Sigmoid colon (tissue), 6 donors: ENCODE measurements at regions not wholly inside any gene's neighbourhood (a gene's known extent, or its start where the extent isn't known, plus 50 kb on each side); places are given as distances from the start of the nearest gene placed in this dataset.
A peak's percentile ranks its signal among the peaks of the same experiment; 100 is the strongest.

Experiments
- DNase-seq: peaks from one replicate; pipeline ENCODE4 v3.0.0-alpha.2; 2019
- H3K27ac ChIP-seq, 4 donors: fragments of 200-600 bp; sonication (generic); one replicate each; pipeline ENCODE4 v1.5.1; 2016 to 2019; ENCODE audit warnings: mild to moderate bottlenecking in 1 of 4
- H3K27me3 ChIP-seq, 3 donors: fragments of 200-600 bp; sonication (generic); one replicate each; pipeline ENCODE4 v1.5.1; 2019; ENCODE audit warnings: mild to moderate bottlenecking in 1 of 3
- H3K36me3 ChIP-seq, 4 donors: fragments of 200-600 bp; sonication (generic); one replicate each; pipeline ENCODE4 v1.5.1; 2016 to 2019
- H3K4me1 ChIP-seq, 4 donors: fragments of 200-600 bp; sonication (generic); one replicate each; pipeline ENCODE4 v1.5.1; 2017 to 2019
- H3K4me3 ChIP-seq, 4 donors: fragments of 200-600 bp; sonication (generic); one replicate each; pipeline ENCODE4 v1.5.1; 2017 to 2019; ENCODE audit warnings: mild to moderate bottlenecking in 2 of 4, moderate library complexity in 1 of 4
- H3K9me3 ChIP-seq, 4 donors: fragments of 200-600 bp in 3 of 4; sonication (generic) in 3 of 4; one replicate each; pipeline versions ENCODE4 v1.5.1 to v1.6.1; 2013 to 2019
- CTCF ChIP-seq, 4 experiments: fragments of 450-650 bp in 3 of 4; fragments of 200-600 bp in 1 of 4; IDR thresholded peaks; one replicate each; pipeline ENCODE4 v1.5.1; 2016 to 2019; ENCODE audit warnings: antibody characterized with exemption in 4 of 4, mild to moderate bottlenecking in 3 of 4, moderate library complexity in 2 of 4
- EP300 ChIP-seq, 4 donors: sonication (generic); formaldehyde crosslinking; IDR thresholded peaks; one replicate each; pipeline ENCODE4 v1.6.1; 2017; ENCODE audit warnings: antibody characterized with exemption in 4 of 4
- POLR2A ChIP-seq, 2 donors: fragments of 450-650 bp; IDR thresholded peaks; one replicate each; pipeline ENCODE4 v1.6.1; 2016; ENCODE audit warnings: antibody characterized with exemption in 2 of 2, mild to moderate bottlenecking in 2 of 2, moderate library complexity in 2 of 2
- POLR2AphosphoS5 ChIP-seq, 4 donors: sonication (generic); formaldehyde crosslinking; IDR thresholded peaks; one replicate each; pipeline ENCODE4 v1.6.1; 2017; ENCODE audit warnings: antibody characterized with exemption in 4 of 4
- WGBS, 2 donors: extraction: QIAGEN DNeasy Blood & Tissue Kit; methylation state at CpG; one replicate each; pipeline ENCODE4 v1.1.7; 2013; 5-methylcytosine and 5-hydroxymethylcytosine counted together
- intact Hi-C: fragments of 100-400 bp; cut with DNase I; formaldehyde crosslinking; loops from one replicate; pipeline ENCODE4 v1.15.1; 2023
- donor health status: healthy with polysubstance abuse.
- donor health status: healthy.

DNA sequence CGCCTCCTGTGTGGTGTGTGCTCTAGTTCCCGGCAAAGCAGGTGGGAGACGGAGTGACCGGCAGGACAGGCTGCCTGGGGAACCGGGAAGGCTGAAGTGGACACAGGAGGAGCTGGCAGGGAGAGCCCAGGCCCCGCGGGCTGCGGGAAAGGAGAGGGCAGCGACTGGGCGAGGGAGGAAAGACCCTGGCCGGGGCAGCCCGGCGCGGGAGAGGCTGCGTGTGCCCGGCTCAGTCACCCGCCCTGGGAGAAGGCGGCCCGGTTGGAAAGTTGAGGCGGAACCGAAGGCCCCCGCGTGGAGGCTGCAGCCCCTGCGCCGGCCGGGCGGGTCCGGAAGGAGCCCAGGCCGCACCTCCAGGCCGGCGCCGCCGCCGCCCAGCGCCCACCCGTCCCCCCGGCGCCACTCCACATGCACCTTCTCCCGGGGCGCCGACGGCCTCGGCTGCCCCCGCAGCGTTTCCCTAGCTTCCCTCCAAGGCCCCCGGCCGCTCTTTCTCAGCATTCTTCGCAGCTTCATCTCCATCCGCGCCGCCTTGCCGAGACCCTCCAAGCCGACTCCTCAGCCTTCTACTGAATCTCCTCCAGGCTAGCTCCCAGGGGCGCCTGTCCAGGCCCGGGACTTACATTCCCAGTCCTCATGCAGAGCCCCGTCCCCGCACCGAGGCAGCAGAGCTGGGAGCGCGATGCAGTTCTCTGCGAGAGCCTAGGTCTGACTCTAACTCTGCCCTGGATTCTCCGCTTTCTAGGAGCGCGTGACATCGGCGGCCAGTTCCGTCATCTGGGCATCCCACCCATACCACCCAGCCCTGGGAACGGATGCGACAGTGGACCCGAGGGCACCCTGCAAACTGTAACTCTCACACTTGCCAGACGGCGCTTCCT lies 152.0 kb downstream of the ERCC6L2 start:
- 18 to 34% methylated on average over 72 of the region's 72 CpGs for WGBS, 2 donors
- H3K9me3 ChIP-seq, result no peaks in the 10 kb centered on the region
- no peak for TF ChIP-seq POLR2A (IDR thresholded peaks at IDR 0.05)
- no peak for TF ChIP-seq CTCF (IDR thresholded peaks at IDR 0.05)
- TF ChIP-seq POLR2AphosphoS5 (IDR thresholded peaks at IDR 0.05), result no peak
- TF ChIP-seq EP300 (IDR thresholded peaks at IDR 0.05), result no peak
- no peak overlapping the region for H3K27ac ChIP-seq
- H3K4me3 ChIP-seq, result peak overlapping the region in 3 of 4 donors; percentile 24 to 48 (median 40)
- intact Hi-C loops, result loop anchor here (2.0 kb wide), 1 partner anchor 515 kb away; no protein-coding TSS in a partner anchor
- H3K27me3 ChIP-seq, result peaks cover 8 to 35% (median 12%) of the 10 kb centered on the region in 3 donors
- peaks cover 0 to 27% (median 23%) of the 10 kb centered on the region in 4 donors for H3K4me1 ChIP-seq
- H3K36me3 ChIP-seq, result no peaks in the 10 kb centered on the region
- DNase-seq, result no peak

- intact Hi-C loops, result loop anchor here (2.0 kb wide), 1 partner anchor 514 kb away; no protein-coding TSS in a partner anchor
- DNase-seq, result no peak
- peaks cover 12 to 42% (median 20%) of the 10 kb centered on the region in 3 donors for H3K27me3 ChIP-seq
- no peak for TF ChIP-seq POLR2A (IDR thresholded peaks at IDR 0.05)
- no peak for TF ChIP-seq CTCF (IDR thresholded peaks at IDR 0.05)
- TF ChIP-seq EP300 (IDR thresholded peaks at IDR 0.05), result no peak
- no peak for TF ChIP-seq POLR2AphosphoS5 (IDR thresholded peaks at IDR 0.05)
- H3K9me3 ChIP-seq, result no peaks in the 10 kb centered on the region
- H3K4me1 ChIP-seq, result peaks cover 0 to 35% (median 30%) of the 10 kb centered on the region in 4 donors
- H3K36me3 ChIP-seq, result no peaks in the 10 kb centered on the region
- no peak overlapping the region for H3K27ac ChIP-seq
- 93 to 97% methylated on average over 5 of the region's 5 CpGs for WGBS, 2 donors
- peak overlapping the region in 3 of 4 donors; percentile 24 to 48 (median 40) for H3K4me3 ChIP-seq
Measured at GRCh38 chr9:96026655-96027213, 151.2 kb downstream of the ERCC6L2 start.

GRCh38 chr9:96025995-96026602 lies 150.6 kb downstream of the ERCC6L2 start:
- H3K36me3 ChIP-seq, result no peaks in the 10 kb centered on the region
- intact Hi-C loops, result loop anchor here (2.0 kb wide), 1 partner anchor 513 kb away; no protein-coding TSS in a partner anchor
- H3K4me1 ChIP-seq, result peaks cover 0 to 35% (median 30%) of the 10 kb centered on the region in 4 donors
- H3K27me3 ChIP-seq, result peaks cover 15 to 49% (median 26%) of the 10 kb centered on the region in 3 donors
- TF ChIP-seq POLR2A (IDR thresholded peaks at IDR 0.05) (no peak), EP300 (IDR thresholded peaks at IDR 0.05) (no peak), POLR2AphosphoS5 (IDR thresholded peaks at IDR 0.05) (no peak), CTCF (IDR thresholded peaks at IDR 0.05) (no peak)
- DNase-seq, result no peak
- no peak overlapping the region for H3K4me3 ChIP-seq
- no peaks in the 10 kb centered on the region for H3K9me3 ChIP-seq
- no peak overlapping the region for H3K27ac ChIP-seq
- 62 to 88% methylated on average over 36 of the region's 36 CpGs for whole genome bisulfite sequencing, 2 donors

- 85% methylated on average over 5 of the region's 5 CpGs for WGBS, 2 donors
Measured at GRCh38 chr9:96023486-96023885, 148.0 kb downstream of the ERCC6L2 start.

More at GRCh38 chr9:96023486-96023885, 148.0 kb downstream of the ERCC6L2 start:
- intact Hi-C loops, result loop anchor here (5.0 kb wide), 1 partner anchor 114 kb away; no protein-coding TSS in a partner anchor
- Histone ChIP-seq H3K9me3 (no peaks in the 10 kb centered on the region), H3K4me1 (peaks cover 0 to 35% (median 32%) of the 10 kb centered on the region in 4 donors), H3K4me3 (no peak overlapping the region), H3K27ac (no peak overlapping the region), H3K27me3 (peaks cover 15 to 68% (median 32%) of the 10 kb centered on the region in 3 donors), H3K36me3 (no peaks in the 10 kb centered on the region)
- no peak for DNase-seq
- TF ChIP-seq CTCF (IDR thresholded peaks at IDR 0.05) (no peak), POLR2AphosphoS5 (IDR thresholded peaks at IDR 0.05) (no peak), POLR2A (IDR thresholded peaks at IDR 0.05) (no peak), EP300 (IDR thresholded peaks at IDR 0.05) (no peak)
